GM23338 (cell line): ENCODE measurements at regions not wholly inside any gene's neighbourhood (a gene's known extent, or its start where the extent isn't known, plus 50 kb on each side); places are given as distances from the start of the nearest gene placed in this dataset.

ENCODE experiments used
- ATAC-seq: fragments of 200-7000 bp; cut with Tn5 transposase; 3 replicates; pipeline ENCODE4 v1.9.1; 2020
- DNase-seq: peaks from one replicate; pipeline ENCODE4 v3.0.0-alpha.2; 2015; ENCODE audit warnings: low spot score
- H2AFZ ChIP-seq: fragments of 200-600 bp; sonication (generic); 2 replicates; pipeline ENCODE4 v1.8.0; 2016; ENCODE audit warnings: antibody characterized with exemption, mild to moderate bottlenecking, moderate library complexity
- H3F3A ChIP-seq: fragments of 200-600 bp; sonication (generic); replicated peaks from 2 replicates; pipeline ENCODE4 v1.8.0; 2017; ENCODE audit warnings: antibody characterized with exemption, mixed run types, low read depth
- H3K27ac ChIP-seq: fragments of 200-600 bp; sonication (generic); 2 replicates; pipeline ENCODE4 v1.6.1; 2016; ENCODE audit warnings: low read depth
- H3K27me3 ChIP-seq: fragments of 200-600 bp; sonication (generic); 2 replicates; pipeline ENCODE4 v1.8.0; 2016; ENCODE audit warnings: mild to moderate bottlenecking, mixed run types, moderate library complexity; ENCODE audit not compliant: insufficient read depth
- H3K36me3 ChIP-seq: fragments of 200-600 bp; sonication (generic); 2 replicates; pipeline ENCODE4 v1.8.0; 2016; ENCODE audit warnings: mild to moderate bottlenecking; ENCODE audit not compliant: insufficient read depth
- H3K4me1 ChIP-seq: fragments of 200-600 bp; sonication (generic); 2 replicates; pipeline ENCODE4 v1.8.0; 2016; ENCODE audit warnings: mild to moderate bottlenecking, moderate library complexity; ENCODE audit not compliant: insufficient read depth
- H3K4me2 ChIP-seq: fragments of 200-600 bp; sonication (generic); 2 replicates; pipeline ENCODE4 v1.7.1; 2017; ENCODE audit warnings: mixed run types
- H3K4me3 ChIP-seq: fragments of 200-600 bp; sonication (generic); 2 replicates; pipeline ENCODE4 v1.6.1; 2016; ENCODE audit warnings: mixed run types
- H3K79me2 ChIP-seq: fragments of 200-600 bp; sonication (generic); replicated peaks from 2 replicates; pipeline ENCODE4 v1.8.0; 2017; ENCODE audit warnings: mild to moderate bottlenecking; ENCODE audit not compliant: insufficient read depth
- H3K9me2 ChIP-seq: fragments of 200-600 bp; sonication (generic); 2 replicates; pipeline ENCODE4 v1.8.0; 2017; ENCODE audit not compliant: insufficient read depth
- H4K20me1 ChIP-seq: fragments of 200-600 bp; sonication (generic); replicated peaks from 2 replicates; pipeline ENCODE4 v1.8.0; 2017; ENCODE audit warnings: mild to moderate bottlenecking; ENCODE audit not compliant: insufficient read depth
- H3K27ac Mint-ChIP-seq: 2 replicates; pipeline ENCODE4 v1.8.0; 2020; ENCODE audit warnings: inconsistent platforms, mild to moderate bottlenecking, moderate library complexity, mixed read lengths
- H3K27me3 Mint-ChIP-seq: 3 replicates; pipeline ENCODE4 v1.8.0; 2022; ENCODE audit warnings: low read depth, mild to moderate bottlenecking, moderate library complexity, mixed read lengths, inconsistent platforms; ENCODE audit not compliant: insufficient read depth, poor library complexity
- H3K36me3 Mint-ChIP-seq: 3 replicates; pipeline ENCODE4 v1.8.0; 2021; ENCODE audit warnings: low read depth, mild to moderate bottlenecking, inconsistent platforms, moderate library complexity, mixed read lengths
- H3K4me1 Mint-ChIP-seq: 3 replicates; pipeline ENCODE4 v1.8.0; 2020; ENCODE audit warnings: mild to moderate bottlenecking, inconsistent platforms, mixed read lengths
- H3K4me3 Mint-ChIP-seq: 3 replicates; pipeline ENCODE4 v1.8.0; 2021; ENCODE audit warnings: moderate library complexity, mild to moderate bottlenecking, inconsistent platforms, mixed read lengths
- H3K9me3 Mint-ChIP-seq: 3 replicates; pipeline ENCODE4 v1.8.0; 2020; ENCODE audit warnings: moderate library complexity, mild to moderate bottlenecking, inconsistent platforms, mixed read lengths
- CREB1 ChIP-seq: fragments of 250-450 bp; sonication (Bioruptor Pico); IDR thresholded peaks from 2 replicates; pipeline ENCODE4 v1.5.0; 2020; ENCODE audit warnings: low read depth, mild to moderate bottlenecking, moderate library complexity
- CTCF ChIP-seq, 2 experiments: fragments of 200-600 bp in 1 of 2; sonication (generic) in 1 of 2; conservative IDR thresholded peaks; 2 replicates each; pipeline versions ENCODE4 v1.5.1 to v1.6.1; 2016 to 2017; ENCODE audit warnings: antibody characterized with exemption in 2 of 2, low read depth in 2 of 2, mild to moderate bottlenecking in 2 of 2, moderate library complexity in 1 of 2
- EZH2phosphoT487 ChIP-seq: fragments of 200-600 bp; sonication (generic); IDR thresholded peaks from one replicate; pipeline ENCODE4 v1.8.1; 2018; ENCODE audit warnings: antibody characterized with exemption; ENCODE audit not compliant: unreplicated experiment
- POLR2AphosphoS5 ChIP-seq: IDR thresholded peaks from 2 replicates; pipeline ENCODE4 v1.6.1; 2016; ENCODE audit warnings: antibody characterized with exemption, low read depth
- STAT1 ChIP-seq: IDR thresholded peaks from one replicate; pipeline ENCODE4 v1.6.1; 2016; ENCODE audit warnings: antibody characterized with exemption; ENCODE audit not compliant: unreplicated experiment
- ZNF114 ChIP-seq: fragments of 250-450 bp; sonication (Bioruptor Pico); IDR thresholded peaks from 2 replicates; pipeline ENCODE4 v1.5.0; 2020; ENCODE audit warnings: mild to moderate bottlenecking, moderate library complexity
- ZNF462 ChIP-seq: fragments of 250-450 bp; sonication (Bioruptor Pico); IDR thresholded peaks from 2 replicates; pipeline ENCODE4 v1.5.0; 2020; ENCODE audit warnings: mild to moderate bottlenecking, moderate library complexity

GRCh38 chr5:158623971-158624370, 475.7 kb downstream of the EBF1 start (continued):
- no peak for TF ChIP-seq ZNF462 (CRISPR knock-in tag)
- TF ChIP-seq POLR2AphosphoS5 = no peak
- no peak for TF ChIP-seq ZNF114 (CRISPR knock-in tag)
- TF ChIP-seq CREB1 (CRISPR knock-in tag) = no peak
- no peak for TF ChIP-seq CTCF (conservative IDR thresholded peaks at IDR 0.05; ENCODE audit: low read depth in 2 of 2)
- TF ChIP-seq STAT1 = no peak
- TF ChIP-seq EZH2phosphoT487 = no peak

GRCh38 chr5:158621391-158621790, 478.3 kb downstream of the EBF1 start:
- DNase-seq = no peak
- no peak for ATAC-seq
- Mint-ChIP-seq H3K4me3 (no peak overlapping the region), H3K4me1 (no peaks in the 10 kb centered on the region; the same call in 2 of the 3 replicates), H3K9me3 (no peaks in the 10 kb centered on the region), H3K36me3 (no peaks in the 10 kb centered on the region), H3K27me3 (no peaks in the 10 kb centered on the region), H3K27ac (no peak overlapping the region)
- Histone ChIP-seq H3K4me2 (no peak overlapping the region), H3K4me3 (no peak overlapping the region), H3K36me3 (no peaks in the 10 kb centered on the region), H2AFZ (no peak overlapping the region), H3K9me2 (peaks cover 7% of the 10 kb centered on the region; the same call in 1 of the 2 replicates), H3F3A (no peaks in the 10 kb centered on the region), H4K20me1 (no peaks in the 10 kb centered on the region), H3K4me1 (no peaks in the 10 kb centered on the region), H3K27ac (no peak overlapping the region), H3K27me3 (no peaks in the 10 kb centered on the region), H3K79me2 (no peaks in the 10 kb centered on the region)
- TF ChIP-seq ZNF462 (CRISPR knock-in tag) = no peak
- no peak for TF ChIP-seq ZNF114 (CRISPR knock-in tag)
- TF ChIP-seq POLR2AphosphoS5 = no peak
